Stimulated activated CD8-positive, alpha-beta memory T cell treated with anti-CD3 and anti-CD28 coated beads, Interleukin-4, amount 100 ng/mL, for 4 hours (primary cell): ENCODE measurements at regions not wholly inside any gene's neighbourhood (a gene's known extent, or its start where the extent isn't known, plus 50 kb on each side); places are given as distances from the start of the nearest gene placed in this dataset.

Experiments used
- DNase-seq, 2 donors: peaks; one replicate each; pipeline ENCODE4 v3.0.0-alpha.2; 2020; ENCODE audit warnings: low read depth in 2 of 2, low spot score in 1 of 2

- DNase-seq: no peak
These were observed 416.0 kb downstream of the KCNH5 start for GRCh38 chr14:62629176-62629725.

- no peak for DNase-seq
These were observed 414.1 kb downstream of the KCNH5 start for GRCh38 chr14:62631176-62631575.

- DNase-seq: no peak
These were observed 412.5 kb downstream of the KCNH5 start for GRCh38 chr14:62632771-62633170.

- DNase-seq: no peak
These were observed 399.6 kb downstream of the KCNH5 start for GRCh38 chr14:62645649-62646048.
